K562 (cell line): ENCODE measurements at regions not wholly inside any gene's neighbourhood (a gene's known extent, or its start where the extent isn't known, plus 50 kb on each side); places are given as distances from the start of the nearest gene placed in this dataset.

Source experiments
- ATAC-seq: fragments of 200-7000 bp; cut with Tn5 transposase; 3 replicates; pipeline ENCODE4 v1.9.1; 2020; ENCODE audit warnings: moderate library complexity
- BruUV-seq: library from RNA; stranded (reverse); fragments of 400-500 nt; replicated peaks from 2 replicates; lab custom pipeline; 2021; lab: Mats Ljungman, UMichigan
- CTCF ChIA-PET: fragments of 300-600 bp; formaldehyde crosslinking; extraction: SDS; loops from one replicate; lab custom pipeline; 2021; ENCODE audit warnings: low intra/inter-chr PET ratio; lab: Yijun Ruan, JAX
- POLR2A ChIA-PET: fragments of 300-600, 350-650 bp; sonication (Branson Sonifier 250); formaldehyde crosslinking; extraction: SDS; loops from one replicate; lab custom pipeline; 2021; ENCODE audit warnings: antibody characterized with exemption, inconsistent platforms; lab: Yijun Ruan, JAX
- DNase-seq, 4 experiments: peaks; one replicate each; pipeline versions ENCODE4 v3.0.0 to v3.0.0-alpha.2; 2011 to 2018; ENCODE audit warnings: low spot score in 3 of 4, mixed read lengths in 3 of 4; ENCODE audit errors: extremely low read depth in 1 of 4
- FAIRE-seq: peaks from 2 replicates; lab custom pipeline; 2011; peaks lifted over from hg19 to GRCh38; lab: Jason Lieb, UNC
- H2AFZ ChIP-seq: 2 replicates; pipeline ENCODE4 v1.6.0; 2011; ENCODE audit warnings: low read depth, low read length, control low read depth, inconsistent platforms
- H3K27ac ChIP-seq: fragments of 200-600 bp; 3 replicates; pipeline ENCODE4 v1.8.0; 2011; ENCODE audit warnings: low read depth, mild to moderate bottlenecking, control low read depth, inconsistent platforms, low read length, moderate library complexity, mixed read lengths; ENCODE audit errors: extremely low read depth
- H3K27me3 ChIP-seq, 2 experiments: fragments of 300-600 bp in 1 of 2; 2 replicates in 1 of 2; 3 replicates in 1 of 2; pipeline versions ENCODE4 v1.6.0 to v1.8.0; 2011; ENCODE audit warnings: inconsistent platforms in 2 of 2, low read length in 2 of 2, mild to moderate bottlenecking in 1 of 2, mixed read lengths in 1 of 2, moderate library complexity in 1 of 2; ENCODE audit not compliant: control insufficient read depth in 2 of 2, insufficient read depth in 2 of 2
- H3K36me3 ChIP-seq: fragments of 300-600 bp; 3 replicates; pipeline ENCODE4 v1.8.0; 2011; ENCODE audit warnings: mild to moderate bottlenecking, low read length, inconsistent platforms; ENCODE audit not compliant: control insufficient read depth, insufficient read depth
- H3K4me1 ChIP-seq, 2 experiments: fragments of 200-600 bp in 1 of 2; replicated peaks in 1 of 2; 2 replicates in 1 of 2; 3 replicates in 1 of 2; pipeline versions ENCODE4 v1.5.1 to v1.8.0; 2011; ENCODE audit warnings: inconsistent platforms in 2 of 2, low read length in 2 of 2, mild to moderate bottlenecking in 1 of 2, mixed read lengths in 1 of 2, moderate library complexity in 1 of 2; ENCODE audit not compliant: control insufficient read depth in 2 of 2, insufficient read depth in 2 of 2
- H3K4me2 ChIP-seq: 2 replicates; pipeline ENCODE4 v1.6.1; 2011; ENCODE audit warnings: low read length, control low read depth, inconsistent platforms, mixed read lengths; ENCODE audit not compliant: insufficient read depth
- H3K4me3 ChIP-seq: fragments of 200-600 bp; sonication (generic), shearing (Covaris generic); 2 replicates; pipeline ENCODE4 v1.5.1; 2016; ENCODE audit warnings: control low read depth, inconsistent platforms
- H3K79me2 ChIP-seq: fragments of 200-600 bp; 3 replicates; pipeline ENCODE4 v1.8.0; 2011; ENCODE audit warnings: low read length, inconsistent platforms; ENCODE audit not compliant: control insufficient read depth, insufficient read depth
- H3K9ac ChIP-seq, 2 experiments: 2 replicates each; pipeline versions ENCODE4 v1.6.0 to v1.6.1; 2011; ENCODE audit warnings: low read depth in 2 of 2, low read length in 2 of 2, control low read depth in 1 of 2, inconsistent platforms in 1 of 2, mild to moderate bottlenecking in 1 of 2, mixed read lengths in 1 of 2; ENCODE audit not compliant: insufficient read depth in 1 of 2
- H3K9me1 ChIP-seq: one replicate; pipeline ENCODE4 v1.6.0; 2011; ENCODE audit warnings: inconsistent platforms, mild to moderate bottlenecking, low read length, moderate library complexity; ENCODE audit not compliant: control insufficient read depth, insufficient read depth
- H3K9me3 ChIP-seq: replicated peaks from 2 replicates; pipeline ENCODE4 v1.5.1; 2011; ENCODE audit warnings: low read depth, low read length, inconsistent platforms; ENCODE audit not compliant: control insufficient read depth, insufficient read depth
- H4K20me1 ChIP-seq: replicated peaks from 2 replicates; pipeline ENCODE4 v1.6.1; 2011; ENCODE audit warnings: low read length, inconsistent platforms, mixed read lengths; ENCODE audit not compliant: control insufficient read depth, insufficient read depth
- C11orf30 ChIP-seq: fragments of 450-650 bp; IDR thresholded peaks from 2 replicates; pipeline ENCODE4 v1.6.1; 2016; ENCODE audit warnings: low read depth, mild to moderate bottlenecking
- ETV6 ChIP-seq, 3 experiments: fragments of 150-350 bp in 1 of 3; sonication (generic) in 1 of 3; formaldehyde crosslinking in 1 of 3; IDR thresholded peaks; 2 replicates each; pipeline versions ENCODE4 v1.6.1 to v1.8.0; 2014 to 2022; ENCODE audit warnings: borderline replicate concordance in 2 of 3, low read depth in 2 of 3, antibody characterized with exemption in 1 of 3, low read length in 1 of 3, mild to moderate bottlenecking in 1 of 3, missing genetic modification reagents in 1 of 3
- JUND ChIP-seq, 2 experiments: IDR thresholded peaks; 2 replicates in 1 of 2; 3 replicates in 1 of 2; pipeline ENCODE4 v1.6.1; 2011; ENCODE audit warnings: borderline replicate concordance in 2 of 2, low read depth in 2 of 2, low read length in 2 of 2, improper control_type of control experiment in 1 of 2, missing biosample characterization in 1 of 2, missing genetic modification characterization in 1 of 2, missing genetic modification reagents in 1 of 2
- KAT8 ChIP-seq: fragments of 450-650 bp; IDR thresholded peaks from 2 replicates; pipeline ENCODE4 v1.6.1; 2016; ENCODE audit warnings: low read depth, mild to moderate bottlenecking
- MAFF ChIP-seq: IDR thresholded peaks from 2 replicates; pipeline ENCODE4 v1.6.1; 2012; ENCODE audit warnings: low read length, improper control_type of control experiment
- MAFG ChIP-seq: fragments of 450-650 bp; conservative IDR thresholded peaks from 2 replicates; pipeline ENCODE4 v1.6.1; 2016; ENCODE audit warnings: missing genetic modification characterization, missing compliant biosample characterization
- MAFK ChIP-seq: IDR thresholded peaks from 2 replicates; pipeline ENCODE4 v1.6.1; 2011; ENCODE audit warnings: low read length, improper control_type of control experiment
- NFXL1 ChIP-seq: fragments of 450-650 bp; formaldehyde crosslinking; IDR thresholded peaks from 2 replicates; pipeline ENCODE4 v1.4.0; 2021; ENCODE audit warnings: mild to moderate bottlenecking
- NR3C1 ChIP-seq: sonication (generic); formaldehyde crosslinking; IDR thresholded peaks from 2 replicates; pipeline ENCODE4 v1.8.1; 2022; ENCODE audit warnings: missing genetic modification reagents
- RFX7 ChIP-seq: fragments of 250-450 bp; sonication (Bioruptor Pico); IDR thresholded peaks from 2 replicates; pipeline ENCODE4 v1.5.1; 2021; ENCODE audit warnings: mild to moderate bottlenecking
- SIN3A ChIP-seq, 2 experiments: fragments of 150-350 bp in 1 of 2; IDR thresholded peaks; 2 replicates each; pipeline ENCODE4 v1.6.1; 2011 to 2016; ENCODE audit warnings: borderline replicate concordance in 2 of 2, low read depth in 2 of 2, low read length in 2 of 2, mild to moderate bottlenecking in 2 of 2, moderate library complexity in 2 of 2; ENCODE audit not compliant: control insufficient read depth in 1 of 2
- SIX5 ChIP-seq, 2 experiments: IDR thresholded peaks; 2 replicates each; pipeline ENCODE4 v1.6.1; 2011; ENCODE audit warnings: low read length in 2 of 2, borderline replicate concordance in 1 of 2, low read depth in 1 of 2, mild to moderate bottlenecking in 1 of 2, moderate library complexity in 1 of 2; ENCODE audit not compliant: insufficient read depth in 1 of 2
- TCF3 ChIP-seq: sonication (generic); formaldehyde crosslinking; IDR thresholded peaks from 2 replicates; pipeline ENCODE4 v1.4.0; 2020; ENCODE audit warnings: mild to moderate bottlenecking, missing genetic modification reagents
- ZFP30 ChIP-seq: fragments of 250-450 bp; sonication (Bioruptor Pico); IDR thresholded peaks from 2 replicates; pipeline ENCODE4 v1.8.0; 2022; ENCODE audit warnings: moderate library complexity, mild to moderate bottlenecking, inconsistent platforms, borderline replicate concordance
- ZMIZ1 ChIP-seq, 2 experiments: fragments of 150-350 bp in 1 of 2; IDR thresholded peaks; 2 replicates each; pipeline ENCODE4 v1.6.1; 2012 to 2016; ENCODE audit warnings: low read depth in 2 of 2, low read length in 2 of 2, mild to moderate bottlenecking in 1 of 2, moderate library complexity in 1 of 2
- ZNF316 ChIP-seq: fragments of 450-650 bp; IDR thresholded peaks from 2 replicates; pipeline ENCODE4 v1.6.1; 2016
- WGBS: fragments of 100-300 bp; shearing (Covaris generic); methylation state at CpG from one replicate; pipeline ENCODE4 v1.1.6; 2016; ENCODE audit warnings: low coverage, mixed read lengths; ENCODE audit not compliant: insufficient coverage; ENCODE audit errors: missing lambda C conversion rate; 5-methylcytosine and 5-hydroxymethylcytosine counted together
- in situ Hi-C: fragments of 300-500 bp; cut with MboI; formaldehyde crosslinking; loops from 4 replicates; pipeline ENCODE4 v1.15.0; 2018; ENCODE audit warnings: inconsistent platforms, mixed read lengths
- intact Hi-C: fragments of 100-400 bp; cut with micrococcal nuclease; formaldehyde crosslinking; loops from 2 replicates; pipeline ENCODE4 v1.14.2; 2022
- TF ChIP-seq, protein P1 (sequence below), 3 experiments: IDR thresholded peaks in 2 of 3; conservative IDR thresholded peaks in 1 of 3; 2 replicates each; pipeline ENCODE4 v1.5.1; 2011 to 2012; ENCODE audit warnings: low read length in 3 of 3, mild to moderate bottlenecking in 3 of 3, control low read depth in 2 of 3, improper control_type of control experiment in 1 of 3, inconsistent platforms in 1 of 3, low read depth in 1 of 3, mixed read lengths in 1 of 3, moderate library complexity in 1 of 3; ENCODE audit not compliant: insufficient read depth in 2 of 3

DNA sequence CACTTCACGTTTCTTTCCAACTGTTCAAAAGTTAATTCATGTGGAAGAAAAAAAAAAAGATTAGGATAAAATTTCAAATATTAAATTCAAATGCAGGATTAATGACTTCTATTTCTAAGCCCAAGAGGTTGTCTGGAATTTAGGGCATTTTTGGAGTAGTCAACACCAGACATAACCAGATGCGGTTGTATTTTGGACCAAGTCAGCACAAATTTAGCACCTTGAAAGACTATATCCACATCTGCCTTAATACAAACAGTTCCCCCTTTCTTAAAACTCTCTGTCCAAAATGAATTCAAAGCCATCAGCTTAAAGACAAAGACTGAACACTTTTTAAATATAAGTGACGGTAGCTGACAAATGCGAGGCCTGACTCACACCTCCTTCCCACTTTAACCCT lies 282.9 kb downstream of the C16orf95 start:
- Histone ChIP-seq H3K4me1 (no peaks in the 10 kb centered on the region), H3K4me2 (no peak overlapping the region), H3K9me1 (no peaks in the 10 kb centered on the region), H4K20me1 (no peaks in the 10 kb centered on the region; the same call in 1 of the 2 replicates), H3K9me3 (no peaks in the 10 kb centered on the region), H3K27me3 (peaks cover 24 to 36% of the 10 kb centered on the region in 2 experiments; a peak in 4 of 5 replicates), H3K4me3 (no peak overlapping the region), H3K27ac (no peak overlapping the region), H3K9ac (no peak overlapping the region), H3K79me2 (no peaks in the 10 kb centered on the region), H2AFZ (no peak overlapping the region), H3K36me3 (no peaks in the 10 kb centered on the region)
- ATAC-seq (no peak), DNase-seq (no peak), FAIRE-seq (no peak)
- WGBS, result 16% methylated on average over 4 of the region's 4 CpGs
- in situ Hi-C loops (no loop called here), intact Hi-C loops (no loop called here)
- BruUV-seq, result no TSS peak
- POLR2A ChIA-PET, result interaction anchor here (0.6 to 1.0 kb wide), 2 partner anchors 73 to 271 kb away, joined by 3 read pairs; no protein-coding TSS in a partner anchor
- CTCF ChIA-PET, result interaction anchor here (0.5 kb wide), 1 partner anchor 735 kb away, joined by 3 read pairs; no protein-coding TSS in a partner anchor
- TF ChIP-seq MAFG (tag) (peak; percentile 59), NR3C1 (CRISPR knock-in tag) (no peak), ZMIZ1 (IDR thresholded peaks at IDR 0.05; ENCODE audit: low read depth in 2 of 2, low read length in 2 of 2) (no peak), ZFP30 (CRISPR knock-in tag) (no peak), KAT8 (no peak), RFX7 (no peak), SIX5 (IDR thresholded peaks at IDR 0.05; ENCODE audit: borderline replicate concordance in 1 of 2, insufficient read depth in 1 of 2, low read depth in 1 of 2, low read length in 2 of 2) (no peak), MAFK (peak; percentile 23; the same call in 1 of the 2 replicates), NFXL1 (CRISPR knock-in tag) (no peak), JUND (IDR thresholded peaks at IDR 0.05; ENCODE audit: borderline replicate concordance, low read depth, low read length) (no peak), JUND (tag; IDR thresholded peaks at IDR 0.05; ENCODE audit: borderline replicate concordance, low read depth, low read length) (no peak), TCF3 (CRISPR knock-in tag) (no peak), MAFF (peak; percentile 46), SIN3A (IDR thresholded peaks at IDR 0.05; ENCODE audit: borderline replicate concordance in 2 of 2, control insufficient read depth in 1 of 2, low read depth in 2 of 2, low read length in 2 of 2) (no peak), ETV6 (IDR thresholded peaks at IDR 0.05; ENCODE audit: borderline replicate concordance in 1 of 2, low read depth in 2 of 2, low read length in 1 of 2) (no peak), ETV6 (CRISPR knock-in tag; IDR thresholded peaks at IDR 0.05; ENCODE audit: borderline replicate concordance) (no peak), C11orf30 (peak; percentile 47; the same call in 1 of the 2 replicates), ZNF316 (peak; percentile 70)
- TF ChIP-seq, protein P1, sequence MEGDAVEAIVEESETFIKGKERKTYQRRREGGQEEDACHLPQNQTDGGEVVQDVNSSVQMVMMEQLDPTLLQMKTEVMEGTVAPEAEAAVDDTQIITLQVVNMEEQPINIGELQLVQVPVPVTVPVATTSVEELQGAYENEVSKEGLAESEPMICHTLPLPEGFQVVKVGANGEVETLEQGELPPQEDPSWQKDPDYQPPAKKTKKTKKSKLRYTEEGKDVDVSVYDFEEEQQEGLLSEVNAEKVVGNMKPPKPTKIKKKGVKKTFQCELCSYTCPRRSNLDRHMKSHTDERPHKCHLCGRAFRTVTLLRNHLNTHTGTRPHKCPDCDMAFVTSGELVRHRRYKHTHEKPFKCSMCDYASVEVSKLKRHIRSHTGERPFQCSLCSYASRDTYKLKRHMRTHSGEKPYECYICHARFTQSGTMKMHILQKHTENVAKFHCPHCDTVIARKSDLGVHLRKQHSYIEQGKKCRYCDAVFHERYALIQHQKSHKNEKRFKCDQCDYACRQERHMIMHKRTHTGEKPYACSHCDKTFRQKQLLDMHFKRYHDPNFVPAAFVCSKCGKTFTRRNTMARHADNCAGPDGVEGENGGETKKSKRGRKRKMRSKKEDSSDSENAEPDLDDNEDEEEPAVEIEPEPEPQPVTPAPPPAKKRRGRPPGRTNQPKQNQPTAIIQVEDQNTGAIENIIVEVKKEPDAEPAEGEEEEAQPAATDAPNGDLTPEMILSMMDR (IDR thresholded peaks at IDR 0.05 in 2 of 3, conservative IDR thresholded peaks at IDR 0.05 in 1 of 3; ENCODE audit: insufficient read depth in 2 of 3, low read depth in 1 of 3, low read length in 3 of 3), result no peak
